GM13977 (cell line): ENCODE measurements at regions not wholly inside any gene's neighbourhood (a gene's known extent, or its start where the extent isn't known, plus 50 kb on each side); places are given as distances from the start of the nearest gene placed in this dataset.
"Not testable (repeated sequence)": the region's sequence is repeated elsewhere in the genome, so short reads cannot be mapped to it uniquely, and the experiment has no call there.

Experiments used
- DNase-seq: peaks from one replicate; pipeline ENCODE4 v3.0.0; 2012; ENCODE audit warnings: low spot score
- CTCF ChIP-seq: IDR thresholded peaks from 2 replicates; pipeline ENCODE4 v1.5.1; 2012; ENCODE audit warnings: mild to moderate bottlenecking, control low read depth; ENCODE audit not compliant: insufficient read depth; ENCODE audit errors: extremely low read depth, missing control alignments
- in situ Hi-C: fragments of 300-500 bp; cut with MboI; formaldehyde crosslinking; loops from one replicate; pipeline ENCODE4 v1.12.0; 2022; ENCODE audit warnings: low sequenced_read_pairs, low pct_unique_long_range_greater_than_20kb, mixed read lengths, inconsistent platforms; ENCODE audit not compliant: unreplicated experiment

GRCh38 chrX:1093121-1093520, 119.3 kb downstream of the CRLF2 start:
- TF ChIP-seq CTCF: no peak
- DNase-seq: no peak
- in situ Hi-C loops: no loop called here

GRCh38 chrX:1086444-1087409, 125.7 kb downstream of the CRLF2 start:
- DNase-seq: no peak
- TF ChIP-seq CTCF: no peak
- in situ Hi-C loops: no loop called here

GRCh38 chrX:1085871-1086270, 126.6 kb downstream of the CRLF2 start:
- DNase-seq, in situ Hi-C loops: not testable (repeated sequence)

GRCh38 chrX:1084689-1085088, 127.8 kb downstream of the CRLF2 start:
- no peak for DNase-seq
- no peak for TF ChIP-seq CTCF
- in situ Hi-C loops: no loop called here

- DNase-seq: no peak
- in situ Hi-C loops: no loop called here
- TF ChIP-seq CTCF: no peak
Measured at GRCh38 chrX:1076871-1077651, 135.4 kb downstream of the CRLF2 start.

- DNase-seq: no peak
- in situ Hi-C loops: no loop called here
- TF ChIP-seq CTCF: no peak
Measured at GRCh38 chrX:1075741-1076140, 136.7 kb downstream of the CRLF2 start.

- DNase-seq: no peak
- TF ChIP-seq CTCF: no peak
- in situ Hi-C loops: no loop called here
Measured at GRCh38 chrX:1075156-1075555, 137.3 kb downstream of the CRLF2 start.
